ENCODE measurements at regions not wholly inside any gene's neighbourhood (a gene's known extent, or its start where the extent isn't known, plus 50 kb on each side); places are given as distances from the start of the nearest gene placed in this dataset.

- no peak for TF ChIP-seq EZH2 (IDR thresholded peaks at IDR 0.05; ENCODE audit: low read depth, unreplicated experiment)
- TF ChIP-seq CTCF (conservative IDR thresholded peaks at IDR 0.05; ENCODE audit: low read depth in 2 of 2) = peak in 1 of 2 experiments; percentile 30; a peak in 1 of 4 replicates
- TF ChIP-seq REST (IDR thresholded peaks at IDR 0.05; ENCODE audit: unreplicated experiment) = no peak
- no peak for TF ChIP-seq POLR2AphosphoS5 (IDR thresholded peaks at IDR 0.05; ENCODE audit: low read depth)
- TF ChIP-seq EZH2phosphoT487 (IDR thresholded peaks at IDR 0.05; ENCODE audit: unreplicated experiment) = no peak
- TF ChIP-seq NANOG (IDR thresholded peaks at IDR 0.05; ENCODE audit: borderline replicate concordance) = no peak
- TF ChIP-seq ETS1 (IDR thresholded peaks at IDR 0.05) = no peak
These were observed 166.1 kb upstream of the ZC3H12A start for GRCh38 chr1:37308031-37308960.
